Breast epithelium (tissue), 3 donors: ENCODE measurements at regions not wholly inside any gene's neighbourhood (a gene's known extent, or its start where the extent isn't known, plus 50 kb on each side); places are given as distances from the start of the nearest gene placed in this dataset.

ENCODE experiments used
- POLR2A ChIP-seq: fragments of 450-650 bp; IDR thresholded peaks from one replicate; pipeline ENCODE4 v1.6.1; 2016; ENCODE audit warnings: antibody characterized with exemption, mild to moderate bottlenecking, moderate library complexity
- POLR2AphosphoS5 ChIP-seq, 3 donors: sonication (generic); formaldehyde crosslinking; IDR thresholded peaks; one replicate each; pipeline ENCODE4 v1.6.1; 2017; ENCODE audit warnings: antibody characterized with exemption in 3 of 3

GRCh38 chr1:198849093-198849492 lies 210.3 kb downstream of the PTPRC start:
- TF ChIP-seq POLR2A (no peak), POLR2AphosphoS5 (IDR thresholded peaks at IDR 0.05) (no peak)
